WTC11 (cell line): ENCODE measurements at regions not wholly inside any gene's neighbourhood (a gene's known extent, or its start where the extent isn't known, plus 50 kb on each side); places are given as distances from the start of the nearest gene placed in this dataset.

Experiments used
- ATAC-seq: fragments of 200-7000 bp; cut with Tn5 transposase; 2 replicates; pipeline ENCODE4 v1.10.0; 2021; ENCODE audit warnings: mild to moderate bottlenecking, moderate library complexity
- CTCF ChIA-PET: fragments of 300-600 bp; sonication (Branson Sonifier 250); formaldehyde crosslinking; loops from one replicate; lab custom pipeline; 2021; ENCODE audit warnings: antibody characterized with exemption; lab: Charles Lee
- POLR2A ChIA-PET: fragments of 350-600 bp; sonication (Branson Sonifier 250); formaldehyde crosslinking; loops from one replicate; lab custom pipeline; 2021; ENCODE audit warnings: antibody characterized with exemption; lab: Charles Lee
- DNase-seq: peaks from one replicate; pipeline ENCODE4 v3.0.0; 2021; ENCODE audit warnings: low spot score
- H3K27ac Mint-ChIP-seq: 2 replicates; pipeline ENCODE4 v1.8.0; 2021; ENCODE audit warnings: mixed read lengths
- H3K27me3 Mint-ChIP-seq: 2 replicates; pipeline ENCODE4 v1.8.0; 2021; ENCODE audit warnings: low read depth, mild to moderate bottlenecking, moderate library complexity, mixed read lengths
- H3K36me3 Mint-ChIP-seq: 2 replicates; pipeline ENCODE4 v1.8.0; 2021; ENCODE audit warnings: mixed read lengths
- H3K4me1 Mint-ChIP-seq: 2 replicates; pipeline ENCODE4 v1.8.0; 2022; ENCODE audit warnings: mixed read lengths
- H3K4me3 Mint-ChIP-seq: 2 replicates; pipeline ENCODE4 v1.8.0; 2021; ENCODE audit warnings: mild to moderate bottlenecking, moderate library complexity, mixed read lengths
- H3K9me3 Mint-ChIP-seq: 2 replicates; pipeline ENCODE4 v1.8.0; 2021; ENCODE audit warnings: mixed read lengths
- ATF1 ChIP-seq: sonication (generic); formaldehyde crosslinking; IDR thresholded peaks from 2 replicates; pipeline ENCODE4 v1.8.1; 2023; ENCODE audit warnings: mild to moderate bottlenecking, moderate library complexity, missing genetic modification reagents
- ATF2 ChIP-seq: sonication (generic); formaldehyde crosslinking; IDR thresholded peaks from 2 replicates; pipeline ENCODE4 v1.8.1; 2022; ENCODE audit warnings: low read depth, missing genetic modification reagents, borderline replicate concordance
- CREM ChIP-seq: sonication (generic); formaldehyde crosslinking; IDR thresholded peaks from 2 replicates; pipeline ENCODE4 v1.8.1; 2022; ENCODE audit warnings: mild to moderate bottlenecking, missing genetic modification reagents, moderate library complexity
- ELF4 ChIP-seq: sonication (generic); formaldehyde crosslinking; IDR thresholded peaks from 2 replicates; pipeline ENCODE4 v1.8.1; 2022; ENCODE audit warnings: low read depth, mild to moderate bottlenecking, moderate library complexity, missing genetic modification reagents
- ESRRA ChIP-seq: sonication (generic); formaldehyde crosslinking; IDR thresholded peaks from 2 replicates; pipeline ENCODE4 v1.8.1; 2022; ENCODE audit warnings: mild to moderate bottlenecking, missing genetic modification reagents, borderline replicate concordance
- GABPB1 ChIP-seq: sonication (generic); formaldehyde crosslinking; IDR thresholded peaks from 2 replicates; pipeline ENCODE4 v1.8.1; 2023; ENCODE audit warnings: mild to moderate bottlenecking, missing genetic modification reagents
- HMGA2 ChIP-seq: fragments of 250-450 bp; sonication (Bioruptor Pico); IDR thresholded peaks from 2 replicates; pipeline ENCODE4 v1.4.0; 2021; ENCODE audit warnings: mild to moderate bottlenecking, moderate library complexity
- NFATC4 ChIP-seq: fragments of 250-450 bp; sonication (Bioruptor Pico); IDR thresholded peaks from 2 replicates; pipeline ENCODE4 v1.9.0; 2021; ENCODE audit warnings: mild to moderate bottlenecking
- NR1H2 ChIP-seq: sonication (generic); formaldehyde crosslinking; IDR thresholded peaks from 2 replicates; pipeline ENCODE4 v1.9.0; 2021; ENCODE audit warnings: mild to moderate bottlenecking, moderate library complexity, missing genetic modification reagents
- NR2C2 ChIP-seq: sonication (generic); formaldehyde crosslinking; IDR thresholded peaks from 2 replicates; pipeline ENCODE4 v1.8.0; 2022; ENCODE audit warnings: mild to moderate bottlenecking, missing genetic modification reagents
- PRDM15 ChIP-seq: sonication (generic); formaldehyde crosslinking; IDR thresholded peaks from 2 replicates; pipeline ENCODE4 v1.8.0; 2022; ENCODE audit warnings: missing genetic modification reagents
- RORB ChIP-seq: fragments of 250-450 bp; sonication (Bioruptor Pico); IDR thresholded peaks from 2 replicates; pipeline ENCODE4 v1.9.0; 2021; ENCODE audit warnings: mild to moderate bottlenecking
- SOX15 ChIP-seq: fragments of 250-450 bp; sonication (Bioruptor Pico); IDR thresholded peaks from 2 replicates; pipeline ENCODE4 v1.9.0; 2021; ENCODE audit warnings: mild to moderate bottlenecking
- TEAD4 ChIP-seq: sonication (generic); formaldehyde crosslinking; IDR thresholded peaks from 2 replicates; pipeline ENCODE4 v1.8.0; 2022; ENCODE audit warnings: mild to moderate bottlenecking, missing genetic modification reagents
- USF1 ChIP-seq: sonication (generic); formaldehyde crosslinking; IDR thresholded peaks from 2 replicates; pipeline ENCODE4 v1.8.0; 2022; ENCODE audit warnings: mild to moderate bottlenecking, missing genetic modification reagents
- ZBTB21 ChIP-seq: sonication (generic); formaldehyde crosslinking; IDR thresholded peaks from 2 replicates; pipeline ENCODE4 v1.8.1; 2023; ENCODE audit warnings: mild to moderate bottlenecking, missing genetic modification reagents, borderline replicate concordance
- ZNF219 ChIP-seq: sonication (generic); formaldehyde crosslinking; IDR thresholded peaks from 2 replicates; pipeline ENCODE4 v1.8.0; 2023; ENCODE audit warnings: missing genetic modification reagents, mild to moderate bottlenecking, borderline replicate concordance
- ZNF317 ChIP-seq: sonication (generic); formaldehyde crosslinking; IDR thresholded peaks from 2 replicates; pipeline ENCODE4 v1.8.1; 2023; ENCODE audit warnings: low read depth, mild to moderate bottlenecking, moderate library complexity, missing genetic modification reagents, borderline replicate concordance
- ZNF423 ChIP-seq: fragments of 250-450 bp; sonication (Bioruptor Pico); IDR thresholded peaks from 2 replicates; pipeline ENCODE4 v2.1.2; 2022; ENCODE audit warnings: mild to moderate bottlenecking, moderate library complexity
- ZNF425 ChIP-seq: fragments of 250-450 bp; sonication (Bioruptor Pico); conservative IDR thresholded peaks from 2 replicates; pipeline ENCODE4 v1.9.0; 2021; ENCODE audit warnings: mild to moderate bottlenecking
- ZNF671 ChIP-seq: fragments of 250-450 bp; sonication (Bioruptor Pico); IDR thresholded peaks from 2 replicates; pipeline ENCODE4 v1.8.0; 2021; ENCODE audit warnings: mild to moderate bottlenecking
- ZSCAN18 ChIP-seq: fragments of 250-450 bp; sonication (Bioruptor Pico); IDR thresholded peaks from 2 replicates; pipeline ENCODE4 v2.1.2; 2022; ENCODE audit warnings: mild to moderate bottlenecking, moderate library complexity

GRCh38 chr16:73542885-73543284 lies 495.0 kb upstream of the ZFHX3 start (continued):
- TF ChIP-seq ATF2 (no peak), ZNF425 (CRISPR knock-in tag) (no peak)
- TF ChIP-seq, all 79 proteins: peak for 0

- no peak for DNase-seq
- CTCF ChIA-PET: no interaction called here
- POLR2A ChIA-PET: no interaction called here
- no peak overlapping the region for H3K27ac Mint-ChIP-seq
- H3K36me3 Mint-ChIP-seq: no peaks in the 10 kb centered on the region
- TF ChIP-seq ELF4 (no peak), USF1 (CRISPR knock-in tag) (no peak), PRDM15 (CRISPR knock-in tag) (no peak), CREM (CRISPR knock-in tag) (no peak), ATF1 (CRISPR knock-in tag) (no peak), ZBTB21 (CRISPR knock-in tag) (no peak), ZNF423 (CRISPR knock-in tag) (no peak), RORB (CRISPR knock-in tag) (no peak), NFATC4 (CRISPR knock-in tag) (no peak), ZNF219 (CRISPR knock-in tag) (no peak)
- TF ChIP-seq, all 79 proteins: peak for 0
- H3K27me3 Mint-ChIP-seq: no peaks in the 10 kb centered on the region; the same call in 1 of the 2 replicates
- ATAC-seq: no peak
- peaks cover 6% of the 10 kb centered on the region for H3K4me1 Mint-ChIP-seq
- peaks cover 22% of the 10 kb centered on the region for H3K9me3 Mint-ChIP-seq
- H3K4me3 Mint-ChIP-seq: no peak overlapping the region
Measured at GRCh38 chr16:73537921-73538320, 490.0 kb upstream of the ZFHX3 start.

- DNase-seq (no peak), ATAC-seq (no peak)
- Mint-ChIP-seq H3K27me3 (no peaks in the 10 kb centered on the region; the same call in 1 of the 2 replicates), H3K9me3 (peaks cover 32% of the 10 kb centered on the region), H3K27ac (no peak overlapping the region), H3K4me1 (peaks cover 2% of the 10 kb centered on the region; the same call in 1 of the 2 replicates), H3K4me3 (no peak overlapping the region), H3K36me3 (peaks cover 2% of the 10 kb centered on the region; the same call in 1 of the 2 replicates)
- ChIA-PET CTCF (interaction anchor here (0.6 kb wide), 1 partner anchor 208 kb away, joined by 4 read pairs; no protein-coding TSS in a partner anchor), POLR2A (no interaction called here)
- TF ChIP-seq HMGA2 (CRISPR knock-in tag): no peak
- TF ChIP-seq ESRRA (CRISPR knock-in tag): no peak
- no peak for TF ChIP-seq ZNF671 (CRISPR knock-in tag)
- TF ChIP-seq ZNF317 (CRISPR knock-in tag): no peak
- no peak for TF ChIP-seq TEAD4 (CRISPR knock-in tag)
- TF ChIP-seq PRDM15 (CRISPR knock-in tag): no peak
- TF ChIP-seq NR1H2 (CRISPR knock-in tag): no peak
- TF ChIP-seq GABPB1: no peak
- TF ChIP-seq CREM (CRISPR knock-in tag): no peak
- TF ChIP-seq ZSCAN18 (CRISPR knock-in tag): no peak
- no peak for TF ChIP-seq SOX15 (CRISPR knock-in tag)
- TF ChIP-seq NR2C2 (CRISPR knock-in tag): no peak
Measured at GRCh38 chr16:73536931-73537330, 489.0 kb upstream of the ZFHX3 start.
